Epithelial cell of esophagus (primary cell): ENCODE measurements at regions not wholly inside any gene's neighbourhood (a gene's known extent, or its start where the extent isn't known, plus 50 kb on each side); places are given as distances from the start of the nearest gene placed in this dataset.

Experiments
- DNase-seq: peaks from one replicate; pipeline ENCODE4 v3.0.0; 2010; ENCODE audit warnings: low read depth
- H3K4me3 ChIP-seq: 2 replicates; pipeline ENCODE4 v1.5.1; 2011; ENCODE audit warnings: mild to moderate bottlenecking, low read length, control low read depth
- TF ChIP-seq, protein P1 (sequence below): IDR thresholded peaks from 2 replicates; pipeline ENCODE4 v1.5.1; 2011; ENCODE audit warnings: low read depth, mild to moderate bottlenecking, low read length, control low read depth, inconsistent platforms; ENCODE audit not compliant: insufficient read depth; ENCODE audit errors: missing control alignments

DNA sequence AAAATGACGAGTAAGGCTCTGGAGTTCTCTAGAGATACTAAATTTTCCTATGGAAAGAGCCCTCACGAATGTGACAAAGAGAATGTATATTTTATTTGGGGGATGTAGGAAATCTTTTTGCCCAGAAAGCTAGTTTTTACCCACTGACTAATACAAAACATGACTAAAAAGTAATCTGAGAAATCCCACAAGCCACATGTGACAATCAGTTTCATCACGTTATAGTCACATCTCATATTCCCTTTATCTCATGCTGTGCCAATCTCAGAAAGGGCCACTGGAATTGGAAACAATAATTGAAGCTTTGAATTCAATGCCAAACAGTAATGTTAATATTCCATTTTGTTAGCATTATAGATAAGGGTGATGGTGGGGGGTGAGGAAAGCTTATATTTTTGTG lies 509.0 kb upstream of the GOLIM4 start:
- no peak overlapping the region for H3K4me3 ChIP-seq
- no peak for DNase-seq
- TF ChIP-seq, protein P1, sequence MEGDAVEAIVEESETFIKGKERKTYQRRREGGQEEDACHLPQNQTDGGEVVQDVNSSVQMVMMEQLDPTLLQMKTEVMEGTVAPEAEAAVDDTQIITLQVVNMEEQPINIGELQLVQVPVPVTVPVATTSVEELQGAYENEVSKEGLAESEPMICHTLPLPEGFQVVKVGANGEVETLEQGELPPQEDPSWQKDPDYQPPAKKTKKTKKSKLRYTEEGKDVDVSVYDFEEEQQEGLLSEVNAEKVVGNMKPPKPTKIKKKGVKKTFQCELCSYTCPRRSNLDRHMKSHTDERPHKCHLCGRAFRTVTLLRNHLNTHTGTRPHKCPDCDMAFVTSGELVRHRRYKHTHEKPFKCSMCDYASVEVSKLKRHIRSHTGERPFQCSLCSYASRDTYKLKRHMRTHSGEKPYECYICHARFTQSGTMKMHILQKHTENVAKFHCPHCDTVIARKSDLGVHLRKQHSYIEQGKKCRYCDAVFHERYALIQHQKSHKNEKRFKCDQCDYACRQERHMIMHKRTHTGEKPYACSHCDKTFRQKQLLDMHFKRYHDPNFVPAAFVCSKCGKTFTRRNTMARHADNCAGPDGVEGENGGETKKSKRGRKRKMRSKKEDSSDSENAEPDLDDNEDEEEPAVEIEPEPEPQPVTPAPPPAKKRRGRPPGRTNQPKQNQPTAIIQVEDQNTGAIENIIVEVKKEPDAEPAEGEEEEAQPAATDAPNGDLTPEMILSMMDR, result no peak

DNA sequence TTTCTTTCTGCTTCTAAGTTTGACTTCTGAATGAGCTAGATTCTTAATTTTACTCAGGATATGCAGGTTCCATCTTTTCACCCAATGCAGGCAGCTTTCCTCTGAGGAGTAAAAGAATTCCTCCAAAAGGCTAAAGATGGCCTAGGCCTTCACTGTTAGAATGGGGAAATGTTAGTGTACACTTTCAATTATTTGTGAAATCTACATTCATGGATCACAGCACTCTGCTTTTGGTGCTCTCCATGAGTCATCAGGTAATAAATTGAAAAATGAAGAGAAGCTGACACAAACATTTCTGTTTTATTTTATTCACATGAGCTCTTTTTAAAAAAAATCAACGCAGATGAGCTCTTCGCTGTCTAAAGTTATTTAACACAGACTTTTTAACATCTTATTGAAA lies 502.5 kb upstream of the GOLIM4 start:
- no peak for DNase-seq
- TF ChIP-seq, protein P1, result no peak
- no peak overlapping the region for H3K4me3 ChIP-seq

DNA sequence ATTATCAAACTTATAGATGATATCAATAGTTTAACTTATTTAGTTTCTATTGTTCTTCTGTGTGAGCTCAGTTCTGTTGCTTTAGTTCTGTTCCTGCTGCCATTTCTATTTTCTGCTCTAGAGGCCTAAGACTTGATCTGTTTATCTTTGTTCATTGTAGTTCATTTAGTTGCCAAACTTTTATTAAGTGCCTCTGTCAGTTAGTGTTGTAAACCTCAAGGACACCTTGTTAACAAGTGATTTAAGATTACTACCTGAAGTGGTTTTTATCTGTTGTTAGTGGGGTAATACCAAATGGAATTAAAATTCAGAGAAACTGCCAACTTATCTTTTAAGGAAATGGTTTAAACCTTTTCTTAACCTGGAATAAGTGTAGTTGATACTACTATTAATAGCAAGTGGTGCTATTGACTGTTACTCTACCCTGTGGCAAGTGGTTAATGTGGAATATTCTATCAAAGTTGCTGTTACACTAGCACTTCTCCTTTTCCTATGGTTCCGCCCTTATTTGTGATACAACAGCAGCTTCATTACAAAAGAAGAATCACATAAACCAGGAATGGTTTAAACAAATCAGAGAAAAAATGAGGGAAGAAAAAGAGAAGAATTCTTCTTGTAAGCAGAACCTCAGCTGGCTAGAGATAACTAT lies 500.6 kb upstream of the GOLIM4 start:
- H3K4me3 ChIP-seq, result no peak overlapping the region
- DNase-seq, result no peak
- TF ChIP-seq, protein P1, result no peak

DNA sequence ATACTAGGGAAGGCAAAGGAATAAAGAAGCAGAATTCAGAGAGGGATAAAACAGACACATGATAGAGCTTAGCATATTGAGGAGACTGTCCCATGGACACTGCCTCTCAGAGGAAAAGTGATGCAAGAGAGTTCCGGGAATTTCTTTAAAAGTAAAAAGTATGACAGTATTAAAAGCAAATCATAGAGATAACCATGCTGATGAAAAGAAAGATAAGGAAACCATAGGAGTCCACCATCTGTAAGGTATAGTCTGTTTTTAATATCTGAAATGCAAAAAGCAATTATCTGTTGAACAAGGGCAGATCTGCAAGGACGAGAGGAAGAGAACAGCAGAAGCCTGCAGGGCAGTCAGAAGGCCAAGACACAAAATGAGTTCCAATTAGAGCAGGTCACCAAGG lies 495.9 kb upstream of the GOLIM4 start:
- DNase-seq, result no peak
- no peak overlapping the region for H3K4me3 ChIP-seq
- TF ChIP-seq, protein P1, result no peak

DNA sequence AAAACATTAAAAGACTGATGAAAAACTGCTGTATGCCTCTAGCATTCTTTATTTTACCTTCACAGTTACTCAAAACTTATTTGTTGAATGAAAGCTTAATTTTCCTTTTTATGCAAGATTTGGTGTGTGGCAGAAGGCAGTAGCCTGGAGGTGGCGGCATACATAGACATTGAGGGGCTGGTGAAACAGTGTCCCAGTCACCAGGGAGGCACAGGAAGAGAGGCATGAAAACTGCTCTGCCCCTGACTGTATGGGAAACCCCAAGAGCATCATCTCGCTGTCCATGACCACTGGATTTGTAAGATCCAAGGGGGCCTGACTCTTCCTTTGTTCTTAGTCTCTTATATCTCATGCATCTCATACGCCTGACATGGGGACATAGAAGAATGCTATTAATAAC lies 493.7 kb upstream of the GOLIM4 start:
- TF ChIP-seq, protein P1, result no peak
- no peak for DNase-seq
- no peak overlapping the region for H3K4me3 ChIP-seq

DNA sequence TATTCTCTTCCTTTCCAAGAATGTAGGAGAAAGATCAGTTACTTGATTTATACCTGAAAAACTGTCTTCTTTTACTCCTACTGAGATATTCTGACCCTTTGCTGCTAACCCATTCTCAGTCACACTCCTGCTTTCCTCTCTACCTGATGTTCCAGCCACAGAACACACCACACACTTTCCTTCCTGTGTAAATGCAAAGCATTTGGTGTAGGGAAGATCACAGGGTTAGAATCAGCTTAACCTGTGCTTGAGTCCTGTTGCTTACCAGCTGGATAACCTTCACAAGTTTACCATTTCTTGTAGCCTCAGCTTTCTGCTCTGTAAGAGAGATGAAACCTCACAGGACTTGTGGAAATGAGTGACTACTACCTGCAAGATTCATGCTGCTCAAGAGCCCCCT lies 489.8 kb upstream of the GOLIM4 start:
- no peak overlapping the region for H3K4me3 ChIP-seq
- no peak for DNase-seq
- TF ChIP-seq, protein P1, result no peak

DNA sequence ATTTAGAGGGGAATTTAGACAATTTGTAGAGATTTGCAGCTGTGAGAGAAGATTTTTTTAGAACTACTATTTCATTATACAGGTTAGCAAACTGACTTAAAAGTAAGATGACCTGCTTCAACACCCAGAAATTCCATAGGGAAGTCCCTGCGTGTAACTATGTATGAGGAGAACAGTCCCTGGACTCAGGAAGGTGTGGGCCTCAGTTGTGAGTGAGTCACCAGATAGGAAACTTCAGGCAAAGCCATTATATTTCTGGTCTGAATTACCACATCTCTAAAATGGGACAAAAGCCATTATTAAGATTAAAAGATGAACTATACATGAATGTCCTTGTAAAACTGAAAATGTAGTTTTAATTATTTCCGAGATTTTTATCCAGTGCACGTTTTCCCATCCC lies 488.3 kb upstream of the GOLIM4 start:
- peak; percentile 18 for DNase-seq
- TF ChIP-seq, protein P1, result no peak
- no peak overlapping the region for H3K4me3 ChIP-seq
